Gastrocnemius medialis (tissue), 4 donors: ENCODE measurements at regions not wholly inside any gene's neighbourhood (a gene's known extent, or its start where the extent isn't known, plus 50 kb on each side); places are given as distances from the start of the nearest gene placed in this dataset.

ENCODE experiments used
- POLR2A ChIP-seq, 2 donors: fragments of 450-650 bp; IDR thresholded peaks; one replicate each; pipeline ENCODE4 v1.6.1; 2017; ENCODE audit warnings: antibody characterized with exemption in 2 of 2, mild to moderate bottlenecking in 2 of 2, moderate library complexity in 2 of 2
- TF ChIP-seq, protein P1 (sequence below), 5 experiments: fragments of 450-650 bp in 3 of 5; fragments of 200-600 bp in 2 of 5; sonication (generic) in 2 of 5; IDR thresholded peaks in 4 of 5; conservative IDR thresholded peaks in 1 of 5; 1 replicate in 4 of 5; 2 replicates in 1 of 5; pipeline ENCODE4 v1.5.1; 2016 to 2019; ENCODE audit warnings: antibody characterized with exemption in 5 of 5, mild to moderate bottlenecking in 3 of 5, moderate library complexity in 3 of 5

DNA sequence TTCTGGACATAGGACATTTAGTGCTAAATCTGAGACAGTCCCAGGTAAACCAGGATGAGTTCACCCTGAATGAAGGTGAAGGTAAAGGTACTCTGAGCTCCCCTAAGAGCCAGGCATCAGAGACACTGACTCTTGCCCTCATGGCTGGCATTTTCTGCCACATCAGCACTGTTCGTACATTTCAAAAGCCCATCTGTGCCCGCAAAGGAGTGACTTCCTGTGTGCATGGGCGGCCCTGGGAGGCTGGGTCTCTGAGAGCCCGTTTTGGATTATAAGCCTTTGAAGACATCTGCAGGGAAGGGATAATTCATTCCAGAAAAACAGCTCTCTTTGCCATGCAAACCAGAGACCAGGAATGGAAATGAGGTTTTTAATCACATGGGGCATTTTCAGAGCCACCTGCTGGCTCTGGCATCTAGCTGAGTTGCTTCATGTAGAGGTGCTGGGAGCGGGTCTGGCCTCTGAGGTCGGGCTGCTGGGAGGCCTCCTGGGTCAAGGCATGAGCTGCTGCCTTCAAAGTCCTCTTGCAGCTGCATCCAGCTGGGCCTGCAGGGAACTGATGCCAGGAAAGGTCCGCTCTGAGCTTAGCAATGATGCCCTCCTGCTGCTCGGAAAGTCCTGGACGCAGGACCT, 348.3 kb downstream of the DHX35 start:
- TF ChIP-seq POLR2A (IDR thresholded peaks at IDR 0.05) = no peak
- TF ChIP-seq, protein P1, sequence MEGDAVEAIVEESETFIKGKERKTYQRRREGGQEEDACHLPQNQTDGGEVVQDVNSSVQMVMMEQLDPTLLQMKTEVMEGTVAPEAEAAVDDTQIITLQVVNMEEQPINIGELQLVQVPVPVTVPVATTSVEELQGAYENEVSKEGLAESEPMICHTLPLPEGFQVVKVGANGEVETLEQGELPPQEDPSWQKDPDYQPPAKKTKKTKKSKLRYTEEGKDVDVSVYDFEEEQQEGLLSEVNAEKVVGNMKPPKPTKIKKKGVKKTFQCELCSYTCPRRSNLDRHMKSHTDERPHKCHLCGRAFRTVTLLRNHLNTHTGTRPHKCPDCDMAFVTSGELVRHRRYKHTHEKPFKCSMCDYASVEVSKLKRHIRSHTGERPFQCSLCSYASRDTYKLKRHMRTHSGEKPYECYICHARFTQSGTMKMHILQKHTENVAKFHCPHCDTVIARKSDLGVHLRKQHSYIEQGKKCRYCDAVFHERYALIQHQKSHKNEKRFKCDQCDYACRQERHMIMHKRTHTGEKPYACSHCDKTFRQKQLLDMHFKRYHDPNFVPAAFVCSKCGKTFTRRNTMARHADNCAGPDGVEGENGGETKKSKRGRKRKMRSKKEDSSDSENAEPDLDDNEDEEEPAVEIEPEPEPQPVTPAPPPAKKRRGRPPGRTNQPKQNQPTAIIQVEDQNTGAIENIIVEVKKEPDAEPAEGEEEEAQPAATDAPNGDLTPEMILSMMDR (IDR thresholded peaks at IDR 0.05 in 4 of 5, conservative IDR thresholded peaks at IDR 0.05 in 1 of 5) = no peak
